ENCODE measurements at regions not wholly inside any gene's neighbourhood (a gene's known extent, or its start where the extent isn't known, plus 50 kb on each side); places are given as distances from the start of the nearest gene placed in this dataset.

GRCh38 chr10:111836064-111836463 lies 347.5 kb downstream of the GPAM start:
- no peak for DNase-seq

- DNase-seq: no peak
These were observed 347.0 kb downstream of the GPAM start for GRCh38 chr10:111836571-111836970.

GRCh38 chr10:111837086-111837485 lies 346.5 kb downstream of the GPAM start:
- no peak for DNase-seq

GRCh38 chr10:111837985-111838384 lies 345.6 kb downstream of the GPAM start:
- DNase-seq: no peak

- no peak for DNase-seq
These were observed 343.0 kb downstream of the GPAM start for GRCh38 chr10:111840546-111840945.

GRCh38 chr10:111852801-111853200 lies 330.8 kb downstream of the GPAM start:
- DNase-seq: no peak

GRCh38 chr10:111856631-111857030 lies 326.9 kb downstream of the GPAM start:
- no peak for DNase-seq

- DNase-seq: no peak
These were observed 318.0 kb downstream of the GPAM start for GRCh38 chr10:111865550-111865949.

- no peak for DNase-seq
These were observed 312.1 kb downstream of the GPAM start for GRCh38 chr10:111871458-111871857.

- DNase-seq: no peak
These were observed 311.0 kb downstream of the GPAM start for GRCh38 chr10:111872591-111872990.

- DNase-seq: no peak
These were observed 310.5 kb downstream of the GPAM start for GRCh38 chr10:111873041-111873440.

GRCh38 chr10:111873621-111874135 lies 309.9 kb downstream of the GPAM start:
- DNase-seq: no peak

- DNase-seq: no peak
These were observed 309.0 kb downstream of the GPAM start for GRCh38 chr10:111874576-111874975.

GRCh38 chr10:111875725-111876124 lies 307.8 kb downstream of the GPAM start:
- no peak for DNase-seq

- DNase-seq: no peak
These were observed 306.3 kb downstream of the GPAM start for GRCh38 chr10:111877258-111877657.

- no peak for DNase-seq
These were observed 303.6 kb downstream of the GPAM start for GRCh38 chr10:111879969-111880368.

GRCh38 chr10:111885046-111885445 lies 298.5 kb downstream of the GPAM start:
- DNase-seq: no peak

- no peak for DNase-seq
These were observed 297.6 kb downstream of the GPAM start for GRCh38 chr10:111885919-111886318.

- no peak for DNase-seq
These were observed 296.3 kb downstream of the GPAM start for GRCh38 chr10:111887266-111887665.

- no peak for DNase-seq
These were observed 293.5 kb downstream of the GPAM start for GRCh38 chr10:111890046-111890445.

GRCh38 chr10:111916011-111916410 lies 267.6 kb downstream of the GPAM start:
- no peak for DNase-seq

GRCh38 chr10:111921821-111922220 lies 261.7 kb downstream of the GPAM start:
- DNase-seq: no peak

- no peak for DNase-seq
These were observed 260.5 kb downstream of the GPAM start for GRCh38 chr10:111923032-111923431.

- no peak for DNase-seq
These were observed 257.3 kb downstream of the GPAM start for GRCh38 chr10:111926286-111926685.

GRCh38 chr10:111933937-111934336 lies 249.6 kb downstream of the GPAM start:
- DNase-seq: no peak
